Body of pancreas (tissue), 4 donors: ENCODE measurements at regions not wholly inside any gene's neighbourhood (a gene's known extent, or its start where the extent isn't known, plus 50 kb on each side); places are given as distances from the start of the nearest gene placed in this dataset.

ENCODE experiments used
- ATAC-seq: fragments of 150-250 bp; one replicate; pipeline ENCODE4 v1.9.1; 2016
- DNase-seq, 4 donors: peaks; one replicate each; pipeline ENCODE4 v3.0.0-alpha.2; 2019
- H3K27ac ChIP-seq, 4 donors: fragments of 200-600 bp; sonication (generic); 1 replicate in 3 of 4; 2 replicates in 1 of 4; pipeline versions ENCODE4 v1.5.1 to v1.6.1; 2016 to 2019; ENCODE audit warnings: mild to moderate bottlenecking in 1 of 4, mixed read lengths in 1 of 4, moderate library complexity in 1 of 4
- H3K27me3 ChIP-seq, 2 donors: fragments of 200-600 bp; sonication (generic); one replicate each; pipeline ENCODE4 v1.6.0; 2016; ENCODE audit warnings: mild to moderate bottlenecking in 1 of 2
- H3K36me3 ChIP-seq, 2 donors: fragments of 200-600 bp; sonication (generic); replicated peaks in 1 of 2; 2 replicates each; pipeline ENCODE4 v1.5.1; 2016; ENCODE audit warnings: low read depth in 2 of 2; ENCODE audit not compliant: insufficient read depth in 1 of 2
- H3K4me1 ChIP-seq: fragments of 200-600 bp; sonication (generic); one replicate; pipeline ENCODE4 v1.6.0; 2016
- H3K4me3 ChIP-seq, 2 donors: fragments of 200-600 bp; sonication (generic); 1 replicate in 1 of 2; 2 replicates in 1 of 2; pipeline ENCODE4 v1.5.1; 2016 to 2019
- H3K9me3 ChIP-seq, 3 donors: fragments of 200-600 bp; sonication (generic); 1 replicate in 2 of 3; 2 replicates in 1 of 3; pipeline ENCODE4 v1.5.1; 2016
- POLR2A ChIP-seq, 3 donors: fragments of 450-650 bp; IDR thresholded peaks; one replicate each; pipeline ENCODE4 v1.6.1; 2016; ENCODE audit warnings: antibody characterized with exemption in 3 of 3, mild to moderate bottlenecking in 2 of 3
- whole genome bisulfite sequencing, 2 donors: methylation state at CpG; one replicate each; pipeline ENCODE4 v1.1.5; 2017; 5-methylcytosine and 5-hydroxymethylcytosine counted together
- intact Hi-C: fragments of 100-400 bp; cut with DNase I; formaldehyde crosslinking; loops from one replicate; pipeline ENCODE4 v1.15.1; 2023
- TF ChIP-seq, protein P1 (sequence below), 7 experiments: fragments of 450-650 bp in 4 of 7; fragments of 200-600 bp in 3 of 7; sonication (generic) in 3 of 7; IDR thresholded peaks; one replicate each; pipeline ENCODE4 v1.5.1; 2016 to 2019; ENCODE audit warnings: antibody characterized with exemption in 7 of 7

DNA sequence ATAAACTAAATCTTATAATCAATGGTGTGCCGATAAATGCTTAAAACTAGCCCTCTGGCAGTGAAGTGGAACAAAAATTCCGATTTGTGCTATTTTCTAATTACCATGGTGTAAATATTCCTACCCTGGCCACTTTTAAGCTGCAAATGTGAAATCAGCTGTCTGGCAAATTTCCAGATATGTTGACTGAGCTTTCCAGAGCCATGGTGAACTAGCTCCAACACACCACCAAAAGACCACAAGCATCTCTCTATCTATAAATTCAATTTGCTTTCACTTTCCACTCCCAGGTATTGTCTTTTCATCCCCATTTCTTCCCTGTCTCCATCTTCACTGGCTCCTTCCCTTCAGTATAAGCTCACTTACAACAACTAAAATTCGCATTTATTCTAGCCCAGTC lies 152.3 kb upstream of the RGS18 start:
- Histone ChIP-seq H3K27ac (no peak overlapping the region), H3K9me3 (no peaks in the 10 kb centered on the region), H3K4me3 (no peak overlapping the region), H3K36me3 (no peaks in the 10 kb centered on the region), H3K4me1 (no peaks in the 10 kb centered on the region), H3K27me3 (no peaks in the 10 kb centered on the region)
- 70 to 81% methylated on average over 3 of the region's 3 CpGs for WGBS, 2 donors
- TF ChIP-seq, protein P1, sequence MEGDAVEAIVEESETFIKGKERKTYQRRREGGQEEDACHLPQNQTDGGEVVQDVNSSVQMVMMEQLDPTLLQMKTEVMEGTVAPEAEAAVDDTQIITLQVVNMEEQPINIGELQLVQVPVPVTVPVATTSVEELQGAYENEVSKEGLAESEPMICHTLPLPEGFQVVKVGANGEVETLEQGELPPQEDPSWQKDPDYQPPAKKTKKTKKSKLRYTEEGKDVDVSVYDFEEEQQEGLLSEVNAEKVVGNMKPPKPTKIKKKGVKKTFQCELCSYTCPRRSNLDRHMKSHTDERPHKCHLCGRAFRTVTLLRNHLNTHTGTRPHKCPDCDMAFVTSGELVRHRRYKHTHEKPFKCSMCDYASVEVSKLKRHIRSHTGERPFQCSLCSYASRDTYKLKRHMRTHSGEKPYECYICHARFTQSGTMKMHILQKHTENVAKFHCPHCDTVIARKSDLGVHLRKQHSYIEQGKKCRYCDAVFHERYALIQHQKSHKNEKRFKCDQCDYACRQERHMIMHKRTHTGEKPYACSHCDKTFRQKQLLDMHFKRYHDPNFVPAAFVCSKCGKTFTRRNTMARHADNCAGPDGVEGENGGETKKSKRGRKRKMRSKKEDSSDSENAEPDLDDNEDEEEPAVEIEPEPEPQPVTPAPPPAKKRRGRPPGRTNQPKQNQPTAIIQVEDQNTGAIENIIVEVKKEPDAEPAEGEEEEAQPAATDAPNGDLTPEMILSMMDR (IDR thresholded peaks at IDR 0.05) = no peak
- no peak for TF ChIP-seq POLR2A (IDR thresholded peaks at IDR 0.05)
- ATAC-seq = no peak
- DNase-seq = no peak
- intact Hi-C loops = no loop called here

DNA sequence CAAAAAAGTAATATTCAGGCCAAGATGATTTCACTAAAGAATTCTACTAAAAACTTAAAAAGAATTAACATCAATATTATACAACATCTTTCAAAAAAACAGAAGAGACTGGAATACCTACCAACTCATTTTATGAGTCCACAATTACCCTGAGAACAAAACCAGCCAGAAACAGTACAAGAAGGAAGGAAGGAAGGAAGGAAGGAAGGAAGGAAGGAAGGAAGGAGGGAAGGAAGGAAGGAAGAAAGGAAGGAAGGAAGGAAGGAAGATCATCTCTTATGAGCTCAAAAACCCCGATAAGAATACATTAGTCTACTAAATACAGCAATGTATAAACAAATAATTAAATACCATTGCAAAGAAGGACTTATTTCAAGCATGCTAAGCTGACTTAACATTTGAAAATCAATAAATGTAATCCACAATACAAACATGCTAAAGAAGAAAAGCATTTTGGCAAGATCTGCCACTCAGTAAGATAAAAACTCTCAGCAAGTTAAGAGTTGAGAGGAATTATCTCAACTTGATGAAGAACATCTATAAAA lies 149.9 kb upstream of the RGS18 start:
- Histone ChIP-seq H3K36me3 (no peaks in the 10 kb centered on the region), H3K4me3 (no peak overlapping the region), H3K4me1 (no peaks in the 10 kb centered on the region), H3K9me3 (no peaks in the 10 kb centered on the region), H3K27ac (no peak overlapping the region), H3K27me3 (no peaks in the 10 kb centered on the region)
- DNase-seq = no peak
- ATAC-seq = no peak
- intact Hi-C loops = no loop called here
- TF ChIP-seq POLR2A (IDR thresholded peaks at IDR 0.05) = no peak
- TF ChIP-seq, protein P1 (IDR thresholded peaks at IDR 0.05) = no peak
- 59 to 60% methylated on average over 1 of the region's 1 CpG for WGBS, 2 donors

DNA sequence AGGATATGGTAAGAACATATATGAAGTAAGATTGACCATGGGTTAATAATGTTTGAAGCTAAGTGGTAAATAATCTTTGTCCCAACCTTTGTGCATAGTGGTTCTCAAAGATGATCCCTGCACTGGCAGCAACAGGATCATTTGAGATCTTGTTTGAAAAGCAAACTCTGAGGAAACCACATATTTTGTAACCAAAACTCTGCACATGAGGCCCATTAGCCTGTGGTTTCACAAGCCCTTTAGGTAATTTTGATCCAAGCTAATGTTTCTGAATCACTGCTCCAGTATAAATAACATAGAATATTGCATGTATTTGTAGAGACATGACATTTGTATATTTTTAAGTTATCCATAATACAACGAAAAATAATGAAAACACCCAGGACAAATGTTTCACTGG lies 147.9 kb upstream of the RGS18 start:
- no peak overlapping the region for H3K4me3 ChIP-seq
- no peak overlapping the region for H3K27ac ChIP-seq
- no peaks in the 10 kb centered on the region for H3K4me1 ChIP-seq
- H3K36me3 ChIP-seq = no peaks in the 10 kb centered on the region
- H3K27me3 ChIP-seq = no peaks in the 10 kb centered on the region
- DNase-seq (no peak), ATAC-seq (no peak)
- intact Hi-C loops = no loop called here
- 82 to 97% methylated on average over 1 of the region's 1 CpG for WGBS, 2 donors
- H3K9me3 ChIP-seq = no peaks in the 10 kb centered on the region
- TF ChIP-seq, protein P1 (IDR thresholded peaks at IDR 0.05) = no peak
- TF ChIP-seq POLR2A (IDR thresholded peaks at IDR 0.05) = no peak

DNA sequence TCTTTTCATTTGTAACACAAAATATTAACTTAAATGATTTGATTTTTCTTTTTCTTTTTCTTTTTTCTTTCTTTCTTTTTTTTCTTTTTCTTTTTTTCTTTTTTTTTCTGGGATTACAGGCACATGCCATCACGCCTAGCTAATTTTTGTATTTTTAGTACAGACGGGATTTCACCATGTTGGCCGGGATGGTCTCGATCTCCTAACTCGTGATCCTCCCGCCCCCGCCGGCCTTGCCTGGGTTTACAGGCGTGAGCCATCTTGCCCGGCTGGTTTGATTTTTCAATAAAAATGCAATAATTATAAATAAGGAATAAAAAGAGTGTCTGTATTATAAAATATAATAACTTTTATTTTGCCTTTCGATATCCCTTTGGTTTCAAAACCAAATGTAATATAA lies 146.7 kb upstream of the RGS18 start:
- no peak overlapping the region for H3K4me3 ChIP-seq
- intact Hi-C loops = no loop called here
- TF ChIP-seq, protein P1 (IDR thresholded peaks at IDR 0.05) = no peak
- no peak for TF ChIP-seq POLR2A (IDR thresholded peaks at IDR 0.05)
- ATAC-seq = no peak
- H3K27me3 ChIP-seq = no peaks in the 10 kb centered on the region
- no peaks in the 10 kb centered on the region for H3K9me3 ChIP-seq
- 94% methylated on average over 11 of the region's 11 CpGs for WGBS, 2 donors
- no peak overlapping the region for H3K27ac ChIP-seq
- H3K4me1 ChIP-seq = no peaks in the 10 kb centered on the region
- no peak for DNase-seq
- H3K36me3 ChIP-seq = no peaks in the 10 kb centered on the region

DNA sequence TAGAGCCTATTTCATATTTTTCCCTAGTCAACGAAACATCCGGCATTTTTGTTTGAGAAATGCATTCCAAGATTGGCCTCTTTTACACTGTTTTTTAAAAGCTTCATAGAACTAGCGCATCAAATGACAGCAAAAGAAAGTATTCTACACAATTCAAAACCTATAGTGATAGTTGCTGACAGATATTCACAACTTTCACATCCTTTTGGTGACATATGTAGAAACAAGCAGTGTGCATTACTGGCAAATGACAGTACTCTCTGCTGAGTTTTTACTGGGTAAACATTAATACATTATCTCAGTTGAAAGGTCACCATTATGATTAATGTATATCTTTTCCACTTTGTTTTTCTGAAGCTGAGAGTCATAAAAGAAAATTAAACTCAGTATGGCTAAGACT lies 135.4 kb upstream of the RGS18 start:
- no peaks in the 10 kb centered on the region for H3K36me3 ChIP-seq
- H3K4me1 ChIP-seq = no peaks in the 10 kb centered on the region
- H3K4me3 ChIP-seq = no peak overlapping the region
- DNase-seq = no peak
- no peak for ATAC-seq
- no peak for TF ChIP-seq POLR2A (IDR thresholded peaks at IDR 0.05)
- TF ChIP-seq, protein P1 (IDR thresholded peaks at IDR 0.05) = no peak
- H3K9me3 ChIP-seq = no peaks in the 10 kb centered on the region
- no peaks in the 10 kb centered on the region for H3K27me3 ChIP-seq
- H3K27ac ChIP-seq = no peak overlapping the region
- 85 to 86% methylated on average over 3 of the region's 3 CpGs for WGBS, 2 donors
- intact Hi-C loops = no loop called here
